ENCODE measurements at regions not wholly inside any gene's neighbourhood (a gene's known extent, or its start where the extent isn't known, plus 50 kb on each side); places are given as distances from the start of the nearest gene placed in this dataset.
"Not testable (repeated sequence)": the region's sequence is repeated elsewhere in the genome, so short reads cannot be mapped to it uniquely, and the experiment has no call there.

DNA sequence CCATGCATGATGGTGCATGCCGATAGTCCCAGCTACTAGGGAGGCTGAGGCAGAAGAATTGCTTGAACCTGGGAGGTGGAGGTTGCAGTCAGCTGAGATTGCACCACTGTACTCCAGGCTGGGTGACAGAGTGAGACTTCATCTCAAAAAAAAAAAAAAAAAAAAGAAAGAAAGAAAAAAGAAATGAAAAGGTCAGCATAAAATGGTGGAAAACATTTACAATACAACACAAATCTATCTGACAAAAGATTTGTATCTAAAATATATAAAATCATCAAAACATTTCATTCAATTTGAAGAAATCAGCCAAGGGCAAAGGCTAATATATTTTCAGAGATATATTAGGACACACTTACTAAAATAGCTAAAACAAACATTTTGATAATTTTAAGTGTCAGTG lies 683.7 kb downstream of the DACH1 start:
- H3K27me3 ChIP-seq (ENCODE audit: control insufficient read depth, insufficient read depth, low read length); H3K4me1 ChIP-seq (ENCODE audit: control insufficient read depth, insufficient read depth, low read length); H3K27ac ChIP-seq (ENCODE audit: low read depth, low read length); H3K4me3 ChIP-seq (ENCODE audit: low read length); H3K9ac ChIP-seq (ENCODE audit: low read length); H3K36me3 ChIP-seq (ENCODE audit: control insufficient read depth, insufficient read depth, low read length): not testable (repeated sequence)

DNA sequence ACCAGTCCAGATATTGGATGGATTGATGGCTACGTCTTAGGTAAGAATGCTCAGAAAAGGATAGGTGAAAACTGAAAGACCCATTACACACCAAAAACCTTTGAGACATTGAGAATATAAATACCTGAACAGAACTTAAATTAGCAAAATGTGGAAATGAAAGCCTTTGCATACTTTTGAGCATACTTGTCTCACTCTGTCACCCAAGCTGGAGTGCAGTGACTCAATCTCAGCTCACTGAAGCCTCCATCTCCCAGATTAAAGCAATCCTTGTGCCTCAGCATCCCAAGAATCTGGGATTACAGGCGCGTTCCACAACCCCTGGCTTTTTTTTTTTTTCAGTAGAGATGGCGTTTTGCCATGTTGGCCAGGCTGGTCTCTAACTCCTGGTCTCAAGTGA lies 695.3 kb downstream of the DACH1 start:
- Histone ChIP-seq H3K27me3 (ENCODE audit: control insufficient read depth, insufficient read depth, low read length) (no peaks in the 10 kb centered on the region), H3K9ac (ENCODE audit: low read length) (no peak overlapping the region), H3K27ac (ENCODE audit: low read depth, low read length) (no peak overlapping the region), H3K4me3 (ENCODE audit: low read length) (no peak overlapping the region), H3K36me3 (ENCODE audit: control insufficient read depth, insufficient read depth, low read length) (no peaks in the 10 kb centered on the region), H3K4me1 (ENCODE audit: control insufficient read depth, insufficient read depth, low read length) (no peaks in the 10 kb centered on the region)

DNA sequence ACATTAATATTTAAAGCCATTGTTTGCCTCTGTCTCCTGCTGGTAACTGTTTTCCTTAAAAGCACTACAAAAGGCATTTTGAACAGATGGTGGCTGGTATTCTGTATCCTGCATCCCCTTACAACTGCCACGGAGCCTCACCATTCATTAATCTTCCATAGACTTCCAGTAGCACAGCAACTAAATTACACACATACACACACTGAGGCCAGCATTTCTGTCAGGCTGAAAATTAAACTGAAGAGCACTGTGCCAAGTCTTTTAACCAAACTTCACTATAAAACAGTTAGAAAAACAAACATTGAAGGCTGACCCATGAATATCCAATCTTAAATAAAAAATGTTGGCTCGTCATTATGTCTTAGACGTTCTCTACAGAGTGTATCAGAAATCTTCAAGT lies 697.8 kb downstream of the DACH1 start:
- Histone ChIP-seq H3K36me3 (ENCODE audit: control insufficient read depth, insufficient read depth, low read length) (no peaks in the 10 kb centered on the region), H3K27me3 (ENCODE audit: control insufficient read depth, insufficient read depth, low read length) (no peaks in the 10 kb centered on the region), H3K9ac (ENCODE audit: low read length) (no peak overlapping the region), H3K4me3 (ENCODE audit: low read length) (no peak overlapping the region), H3K27ac (ENCODE audit: low read depth, low read length) (no peak overlapping the region), H3K4me1 (ENCODE audit: control insufficient read depth, insufficient read depth, low read length) (no peaks in the 10 kb centered on the region)

DNA sequence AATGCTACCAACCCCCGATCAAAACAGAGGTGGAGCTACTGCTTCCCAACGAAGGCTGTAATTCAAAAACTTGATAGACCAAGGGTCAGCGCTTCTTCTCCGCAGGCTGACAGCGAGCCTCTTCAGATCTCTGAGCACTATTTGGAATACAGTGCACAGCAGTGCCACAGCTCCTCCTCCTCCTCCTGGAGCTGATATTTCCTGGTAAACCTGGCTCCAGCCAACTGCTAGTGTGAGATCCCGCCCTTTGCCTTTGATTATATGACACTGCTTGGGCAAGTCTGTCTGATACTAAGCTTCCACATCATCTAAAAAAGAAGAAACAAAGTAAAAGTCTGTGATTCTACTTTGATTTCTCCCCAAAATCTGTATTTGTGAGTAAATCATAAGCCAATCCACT lies 710.5 kb downstream of the DACH1 start:
- no peaks in the 10 kb centered on the region for H3K4me1 ChIP-seq (ENCODE audit: control insufficient read depth, insufficient read depth, low read length)
- H3K27me3 ChIP-seq (ENCODE audit: control insufficient read depth, insufficient read depth, low read length): no peaks in the 10 kb centered on the region
- H3K4me3 ChIP-seq (ENCODE audit: low read length): no peak overlapping the region
- H3K27ac ChIP-seq (ENCODE audit: low read depth, low read length): no peak overlapping the region
- H3K9ac ChIP-seq (ENCODE audit: low read length): no peak overlapping the region
- no peaks in the 10 kb centered on the region for H3K36me3 ChIP-seq (ENCODE audit: control insufficient read depth, insufficient read depth, low read length)

DNA sequence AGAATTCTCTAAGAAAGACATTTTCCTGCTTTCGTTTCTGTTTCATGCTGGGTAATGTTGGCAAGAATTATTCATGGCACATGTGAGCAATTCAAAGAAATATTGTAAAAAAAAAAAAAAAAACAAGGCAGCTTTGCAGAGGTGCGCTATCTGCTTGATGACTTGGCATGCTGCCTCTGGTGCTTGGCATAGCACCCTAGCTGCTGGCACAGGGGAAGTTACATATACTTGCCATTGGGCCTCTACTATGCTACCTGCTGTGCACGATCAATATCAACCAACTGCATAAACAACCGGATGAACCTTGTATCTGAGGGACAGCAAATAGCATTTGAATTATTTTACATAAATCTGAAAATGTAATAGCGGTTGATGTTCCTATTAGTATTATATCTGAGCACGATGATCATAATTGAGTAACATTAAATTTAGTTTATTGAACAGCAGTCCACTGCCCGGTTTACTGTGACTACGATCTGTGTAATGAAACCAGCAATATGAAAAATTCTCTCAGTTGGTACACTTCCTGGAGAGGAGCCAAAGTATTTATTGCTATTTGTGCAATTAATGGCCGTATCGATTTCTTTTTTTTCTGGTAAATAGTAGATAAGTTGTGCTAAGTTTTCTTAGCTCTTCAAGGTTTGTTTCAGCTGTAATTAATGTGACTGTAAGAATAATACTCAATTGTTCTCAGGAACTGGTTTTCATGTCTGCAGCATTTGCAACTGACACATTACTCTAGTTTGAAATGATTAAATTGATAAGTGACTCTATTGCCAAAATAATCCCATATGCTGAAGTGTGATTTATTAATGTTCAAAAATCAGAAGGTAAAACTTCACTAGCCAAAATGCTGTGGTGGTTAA lies 717.3 kb downstream of the DACH1 start:
- H3K27me3 ChIP-seq (ENCODE audit: control insufficient read depth, insufficient read depth, low read length): no peaks in the 10 kb centered on the region
- no peak overlapping the region for H3K4me3 ChIP-seq (ENCODE audit: low read length)
- H3K27ac ChIP-seq (ENCODE audit: low read depth, low read length): no peak overlapping the region
- H3K4me1 ChIP-seq (ENCODE audit: control insufficient read depth, insufficient read depth, low read length): no peaks in the 10 kb centered on the region
- H3K36me3 ChIP-seq (ENCODE audit: control insufficient read depth, insufficient read depth, low read length): no peaks in the 10 kb centered on the region
- H3K9ac ChIP-seq (ENCODE audit: low read length): no peak overlapping the region

DNA sequence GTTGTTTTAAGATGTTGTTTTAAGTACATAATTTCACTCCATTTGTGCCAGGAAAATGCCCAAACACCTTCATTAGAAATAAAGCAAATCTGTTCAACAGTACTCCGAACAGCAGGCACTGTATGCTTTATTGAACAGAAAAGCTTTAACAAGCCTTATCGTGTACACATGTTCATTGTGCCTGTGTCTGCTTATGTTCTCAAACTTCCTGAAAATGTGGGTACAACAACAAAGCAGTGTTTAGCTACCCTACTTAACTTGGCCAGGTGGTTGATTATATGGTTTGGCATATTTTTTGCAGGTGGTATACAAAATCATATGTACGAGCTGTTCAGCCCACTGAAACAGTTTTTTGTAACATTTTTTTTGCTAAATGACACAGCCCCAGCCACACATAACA lies 718.0 kb downstream of the DACH1 start:
- H3K4me3 ChIP-seq (ENCODE audit: low read length): no peak overlapping the region
- H3K27me3 ChIP-seq (ENCODE audit: control insufficient read depth, insufficient read depth, low read length): no peaks in the 10 kb centered on the region
- H3K36me3 ChIP-seq (ENCODE audit: control insufficient read depth, insufficient read depth, low read length): no peaks in the 10 kb centered on the region
- no peaks in the 10 kb centered on the region for H3K4me1 ChIP-seq (ENCODE audit: control insufficient read depth, insufficient read depth, low read length)
- H3K9ac ChIP-seq (ENCODE audit: low read length): no peak overlapping the region
- H3K27ac ChIP-seq (ENCODE audit: low read depth, low read length): no peak overlapping the region

DNA sequence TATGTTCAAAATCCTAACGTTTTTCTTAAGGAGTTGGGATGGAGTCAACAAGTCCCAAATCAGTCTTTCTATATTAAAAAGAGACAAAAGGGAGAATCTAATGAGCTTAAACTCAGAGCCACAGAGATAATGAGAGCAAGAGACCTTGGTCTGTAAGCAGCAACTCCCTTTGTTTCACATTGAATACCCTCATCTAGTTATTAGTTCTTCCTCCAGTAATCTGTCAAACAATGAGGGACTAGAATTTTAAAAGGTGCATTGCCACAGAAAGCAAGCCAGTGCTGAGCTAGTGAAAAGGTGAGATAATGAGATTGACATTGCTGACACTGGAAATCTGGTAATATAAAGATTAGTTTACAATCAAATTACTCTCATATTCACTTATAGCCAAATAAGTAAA lies 718.6 kb downstream of the DACH1 start:
- no peak overlapping the region for H3K27ac ChIP-seq (ENCODE audit: low read depth, low read length)
- H3K27me3 ChIP-seq (ENCODE audit: control insufficient read depth, insufficient read depth, low read length): no peaks in the 10 kb centered on the region
- no peaks in the 10 kb centered on the region for H3K4me1 ChIP-seq (ENCODE audit: control insufficient read depth, insufficient read depth, low read length)
- no peak overlapping the region for H3K9ac ChIP-seq (ENCODE audit: low read length)
- no peak overlapping the region for H3K4me3 ChIP-seq (ENCODE audit: low read length)
- H3K36me3 ChIP-seq (ENCODE audit: control insufficient read depth, insufficient read depth, low read length): no peaks in the 10 kb centered on the region

DNA sequence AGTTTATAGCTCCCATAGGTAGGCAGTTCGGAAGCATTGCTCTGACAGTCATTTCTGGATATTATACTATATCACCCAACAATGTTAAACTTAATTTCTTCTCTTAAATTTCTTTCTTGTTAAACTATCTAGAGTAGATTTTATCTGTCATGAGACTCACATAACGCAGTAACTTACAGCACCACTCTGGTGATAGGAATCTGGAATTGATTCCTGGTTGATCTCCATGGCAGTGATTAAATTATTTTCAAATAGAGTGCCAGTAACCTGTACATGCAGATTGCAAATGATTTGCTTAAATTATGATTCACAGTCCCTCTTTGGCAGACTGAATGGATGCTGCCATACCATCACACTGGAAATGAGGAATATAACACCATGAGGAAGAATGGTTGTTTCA lies 722.1 kb downstream of the DACH1 start:
- Histone ChIP-seq H3K4me1 (ENCODE audit: control insufficient read depth, insufficient read depth, low read length) (no peaks in the 10 kb centered on the region), H3K36me3 (ENCODE audit: control insufficient read depth, insufficient read depth, low read length) (no peaks in the 10 kb centered on the region), H3K4me3 (ENCODE audit: low read length) (no peak overlapping the region), H3K27me3 (ENCODE audit: control insufficient read depth, insufficient read depth, low read length) (no peaks in the 10 kb centered on the region), H3K9ac (ENCODE audit: low read length) (no peak overlapping the region), H3K27ac (ENCODE audit: low read depth, low read length) (no peak overlapping the region)

DNA sequence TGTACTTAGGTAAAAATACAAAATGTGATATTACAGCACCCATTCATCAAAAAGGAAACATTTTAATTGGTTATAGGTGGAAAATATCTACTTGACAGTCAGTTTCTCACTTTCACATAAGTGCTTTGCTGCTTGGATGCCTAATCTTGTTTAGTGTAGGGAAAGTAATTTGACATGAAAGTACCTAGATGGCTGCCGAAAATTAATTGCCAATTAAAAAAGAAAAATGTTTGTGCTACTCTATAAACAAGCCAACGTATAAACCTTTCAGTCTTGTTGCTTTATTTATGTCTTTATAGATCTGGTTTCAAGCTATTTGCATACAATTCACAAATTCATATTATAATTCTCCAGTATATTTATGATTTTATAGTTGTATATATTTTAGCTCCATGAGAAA lies 729.9 kb downstream of the DACH1 start:
- Histone ChIP-seq H3K4me1 (ENCODE audit: control insufficient read depth, insufficient read depth, low read length) (no peaks in the 10 kb centered on the region), H3K36me3 (ENCODE audit: control insufficient read depth, insufficient read depth, low read length) (no peaks in the 10 kb centered on the region)

DNA sequence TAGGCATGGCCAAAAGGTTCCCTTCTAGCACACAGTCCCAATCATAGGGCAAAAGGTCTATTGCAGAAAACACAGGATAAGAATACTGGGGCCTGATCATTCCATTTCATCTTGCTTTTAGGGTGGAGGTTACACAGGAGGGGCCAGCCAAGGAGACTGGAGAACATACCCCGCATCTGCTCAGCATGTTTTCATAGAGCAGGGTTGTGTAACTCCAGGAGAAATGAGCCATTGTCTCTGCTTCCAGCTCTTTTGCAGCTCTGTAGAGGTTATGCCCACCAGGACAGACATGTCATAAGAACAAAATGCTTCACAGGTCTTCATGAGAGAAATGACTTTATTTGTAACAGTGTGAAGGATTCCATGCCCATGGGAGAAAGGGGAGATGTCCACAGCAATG lies 742.8 kb downstream of the DACH1 start:
- no peak overlapping the region for H3K4me3 ChIP-seq (ENCODE audit: low read length)
- H3K4me1 ChIP-seq (ENCODE audit: control insufficient read depth, insufficient read depth, low read length): no peaks in the 10 kb centered on the region
- no peaks in the 10 kb centered on the region for H3K36me3 ChIP-seq (ENCODE audit: control insufficient read depth, insufficient read depth, low read length)
- H3K27me3 ChIP-seq (ENCODE audit: control insufficient read depth, insufficient read depth, low read length): no peaks in the 10 kb centered on the region
- H3K9ac ChIP-seq (ENCODE audit: low read length): no peak overlapping the region
- no peak overlapping the region for H3K27ac ChIP-seq (ENCODE audit: low read depth, low read length)

More for the DNA sequence above, 729.9 kb downstream of the DACH1 start:
- Histone ChIP-seq H3K9ac (ENCODE audit: low read length) (no peak overlapping the region), H3K4me3 (ENCODE audit: low read length) (no peak overlapping the region), H3K27ac (ENCODE audit: low read depth, low read length) (no peak overlapping the region), H3K27me3 (ENCODE audit: control insufficient read depth, insufficient read depth, low read length) (no peaks in the 10 kb centered on the region)

DNA sequence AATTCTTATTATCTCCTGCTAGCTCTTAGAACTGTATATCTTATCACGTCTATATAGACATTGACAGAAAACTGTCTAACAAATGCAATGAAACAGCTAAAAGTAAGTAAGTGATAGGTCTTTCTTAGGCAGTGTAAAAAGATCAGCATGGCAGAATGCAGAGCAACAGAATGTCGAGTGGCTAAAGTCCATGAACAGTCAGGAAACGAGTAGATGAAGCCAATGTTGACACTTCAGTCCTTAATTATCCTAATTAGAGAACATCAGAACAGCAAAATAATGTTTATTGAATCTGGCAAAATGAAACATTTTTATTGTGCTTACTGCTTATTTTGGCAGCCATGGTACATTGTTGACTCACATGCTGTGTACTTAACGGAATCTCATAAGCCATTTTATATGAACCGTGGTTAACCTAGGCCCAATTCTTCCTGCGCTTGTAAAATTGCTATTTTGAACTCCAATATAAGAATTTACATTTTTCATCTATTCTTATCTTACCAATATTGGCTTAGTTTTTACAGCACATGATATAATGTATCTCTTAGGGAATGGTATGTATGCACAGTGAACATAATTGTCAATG lies 748.1 kb downstream of the DACH1 start:
- H3K27ac ChIP-seq (ENCODE audit: low read depth, low read length): no peak overlapping the region
- no peaks in the 10 kb centered on the region for H3K36me3 ChIP-seq (ENCODE audit: control insufficient read depth, insufficient read depth, low read length)
- no peaks in the 10 kb centered on the region for H3K4me1 ChIP-seq (ENCODE audit: control insufficient read depth, insufficient read depth, low read length)
- no peaks in the 10 kb centered on the region for H3K27me3 ChIP-seq (ENCODE audit: control insufficient read depth, insufficient read depth, low read length)
- no peak overlapping the region for H3K4me3 ChIP-seq (ENCODE audit: low read length)
- H3K9ac ChIP-seq (ENCODE audit: low read length): no peak overlapping the region

DNA sequence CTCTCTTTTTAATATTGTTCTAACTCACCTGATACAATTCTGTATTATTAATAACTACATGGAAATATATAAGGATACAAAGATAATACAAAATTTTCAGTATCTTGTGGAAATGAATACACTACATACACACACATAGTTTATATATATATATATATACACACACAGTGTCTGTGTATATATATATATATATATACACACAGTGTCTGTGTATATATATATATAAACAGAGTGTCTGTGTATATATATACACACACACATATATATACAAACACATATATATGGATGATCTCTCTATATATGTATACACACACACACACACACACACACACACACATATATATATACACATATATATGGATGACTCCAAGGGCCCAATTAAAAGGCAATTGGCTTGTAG lies 749.1 kb downstream of the DACH1 start:
- Histone ChIP-seq H3K4me3 (ENCODE audit: low read length) (no peak overlapping the region), H3K27me3 (ENCODE audit: control insufficient read depth, insufficient read depth, low read length) (no peaks in the 10 kb centered on the region), H3K36me3 (ENCODE audit: control insufficient read depth, insufficient read depth, low read length) (no peaks in the 10 kb centered on the region), H3K4me1 (ENCODE audit: control insufficient read depth, insufficient read depth, low read length) (no peaks in the 10 kb centered on the region), H3K9ac (ENCODE audit: low read length) (no peak overlapping the region), H3K27ac (ENCODE audit: low read depth, low read length) (no peak overlapping the region)

DNA sequence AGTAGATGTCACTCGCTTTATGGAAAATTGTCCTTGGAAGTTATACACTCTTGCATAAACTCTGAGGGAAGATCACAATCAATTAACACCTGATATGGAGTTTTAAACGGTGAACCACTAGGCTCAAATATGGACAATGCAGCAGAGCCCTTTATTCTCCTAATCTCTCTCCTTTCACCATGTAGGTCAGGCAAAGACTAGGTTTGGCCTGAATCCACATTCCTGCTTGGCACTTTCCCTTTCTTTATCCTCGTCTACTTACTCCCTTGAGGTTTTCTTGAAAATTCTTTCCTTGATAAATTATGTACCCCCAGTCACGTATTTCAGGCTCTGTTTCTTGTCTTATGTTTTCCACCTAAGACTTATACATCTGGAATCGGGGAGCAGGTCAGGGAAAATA lies 751.7 kb downstream of the DACH1 start:
- Histone ChIP-seq H3K27ac (ENCODE audit: low read depth, low read length) (no peak overlapping the region), H3K27me3 (ENCODE audit: control insufficient read depth, insufficient read depth, low read length) (no peaks in the 10 kb centered on the region), H3K36me3 (ENCODE audit: control insufficient read depth, insufficient read depth, low read length) (no peaks in the 10 kb centered on the region), H3K9ac (ENCODE audit: low read length) (no peak overlapping the region), H3K4me1 (ENCODE audit: control insufficient read depth, insufficient read depth, low read length) (no peaks in the 10 kb centered on the region), H3K4me3 (ENCODE audit: low read length) (no peak overlapping the region)
